Muscle layer of duodenum (tissue), 2 donors: ENCODE measurements at regions not wholly inside any gene's neighbourhood (a gene's known extent, or its start where the extent isn't known, plus 50 kb on each side); places are given as distances from the start of the nearest gene placed in this dataset.
"Not testable (repeated sequence)": the region's sequence is repeated elsewhere in the genome, so short reads cannot be mapped to it uniquely, and the experiment has no call there.

Source experiments
- H3K27ac ChIP-seq: one replicate; pipeline ENCODE4 v1.7.0; 2013; ENCODE audit warnings: mild to moderate bottlenecking, low read length
- H3K27me3 ChIP-seq: one replicate; pipeline ENCODE4 v1.7.0; 2013; ENCODE audit warnings: low read depth, mild to moderate bottlenecking, control low read depth, low read length
- H3K36me3 ChIP-seq, 2 donors: one replicate each; pipeline ENCODE4 v1.7.0; 2013; ENCODE audit warnings: low read length in 2 of 2, control low read depth in 1 of 2, mild to moderate bottlenecking in 1 of 2; ENCODE audit not compliant: insufficient read depth in 2 of 2, control insufficient read depth in 1 of 2
- H3K4me1 ChIP-seq, 2 donors: one replicate each; pipeline ENCODE4 v1.7.0; 2013; ENCODE audit warnings: low read length in 2 of 2, mild to moderate bottlenecking in 2 of 2, control low read depth in 1 of 2, moderate library complexity in 1 of 2; ENCODE audit not compliant: insufficient read depth in 2 of 2, control insufficient read depth in 1 of 2
- H3K4me3 ChIP-seq, 2 donors: one replicate each; pipeline ENCODE4 v1.7.0; 2013; ENCODE audit warnings: low read length in 2 of 2, low read depth in 1 of 2, mild to moderate bottlenecking in 1 of 2
- H3K9me3 ChIP-seq, 2 donors: one replicate each; pipeline ENCODE4 v1.7.0; 2013; ENCODE audit warnings: low read length in 2 of 2, control low read depth in 1 of 2, mild to moderate bottlenecking in 1 of 2; ENCODE audit not compliant: control insufficient read depth in 1 of 2
- donor health status: healthy.

DNA sequence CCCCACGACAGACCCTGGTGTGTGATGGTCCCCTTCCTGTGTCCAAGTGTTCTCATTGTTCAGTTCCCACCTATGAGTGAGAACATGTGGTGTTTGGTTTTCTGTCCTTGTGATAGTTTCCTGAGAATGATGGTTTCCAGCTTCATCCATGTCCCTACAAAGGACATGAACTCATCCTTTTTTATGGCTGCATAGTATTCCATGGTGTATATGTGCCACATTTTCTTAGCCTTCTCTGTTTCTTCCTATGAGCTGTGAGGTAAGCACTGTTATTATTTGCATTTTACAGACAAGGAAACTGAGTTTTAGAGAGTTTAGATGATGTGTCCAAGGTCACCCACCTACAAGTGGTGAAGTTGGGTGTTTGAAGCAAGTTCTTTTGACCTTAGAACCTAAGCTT lies 51.1 kb upstream of the BNC1 start:
- not testable (repeated sequence) for H3K27ac ChIP-seq, H3K27me3 ChIP-seq, H3K9me3 ChIP-seq

DNA sequence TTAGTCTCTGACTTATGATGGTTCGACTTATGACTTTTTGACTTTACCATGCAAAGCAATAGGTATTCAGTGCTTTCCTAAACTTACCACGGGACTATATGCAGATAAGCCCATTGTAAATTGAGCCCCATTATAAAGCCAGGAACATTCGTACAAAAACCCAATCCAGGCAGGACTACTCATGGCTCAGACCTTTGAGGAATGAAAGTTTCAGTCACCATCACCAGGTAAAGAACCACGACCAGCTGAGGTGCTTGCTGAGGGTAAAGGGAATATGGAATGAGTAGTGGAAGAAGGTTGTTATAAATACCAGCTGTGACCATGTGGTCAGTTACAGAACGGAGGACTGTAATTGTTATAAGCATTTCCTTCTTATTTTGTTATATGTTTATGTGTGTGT lies 54.9 kb upstream of the BNC1 start:
- Histone ChIP-seq H3K4me3 (no peak overlapping the region), H3K9me3 (no peaks in the 10 kb centered on the region), H3K27ac (no peak overlapping the region), H3K27me3 (no peaks in the 10 kb centered on the region), H3K36me3 (no peaks in the 10 kb centered on the region), H3K4me1 (no peaks in the 10 kb centered on the region)

More for the DNA sequence above, 51.1 kb upstream of the BNC1 start:
- not testable (repeated sequence) for H3K36me3 ChIP-seq, H3K4me3 ChIP-seq, H3K4me1 ChIP-seq

- Histone ChIP-seq H3K4me3 (no peak overlapping the region), H3K4me1 (no peaks in the 10 kb centered on the region), H3K36me3 (no peaks in the 10 kb centered on the region), H3K9me3 (no peaks in the 10 kb centered on the region), H3K27me3 (no peaks in the 10 kb centered on the region), H3K27ac (no peak overlapping the region)
These were observed 55.6 kb upstream of the BNC1 start for GRCh38 chr15:83340087-83340486.

GRCh38 chr15:83346342-83346741 lies 61.9 kb upstream of the BNC1 start:
- Histone ChIP-seq H3K4me1 (no peaks in the 10 kb centered on the region), H3K27ac (no peak overlapping the region), H3K9me3 (no peaks in the 10 kb centered on the region), H3K4me3 (no peak overlapping the region), H3K27me3 (no peaks in the 10 kb centered on the region), H3K36me3 (no peaks in the 10 kb centered on the region)

GRCh38 chr15:83352119-83352518 lies 67.7 kb upstream of the BNC1 start:
- H3K27me3 ChIP-seq: no peaks in the 10 kb centered on the region
- H3K4me3 ChIP-seq: no peak overlapping the region
- H3K4me1 ChIP-seq: no peaks in the 10 kb centered on the region
- H3K27ac ChIP-seq: no peak overlapping the region
- no peaks in the 10 kb centered on the region for H3K9me3 ChIP-seq
- H3K36me3 ChIP-seq: no peaks in the 10 kb centered on the region

DNA sequence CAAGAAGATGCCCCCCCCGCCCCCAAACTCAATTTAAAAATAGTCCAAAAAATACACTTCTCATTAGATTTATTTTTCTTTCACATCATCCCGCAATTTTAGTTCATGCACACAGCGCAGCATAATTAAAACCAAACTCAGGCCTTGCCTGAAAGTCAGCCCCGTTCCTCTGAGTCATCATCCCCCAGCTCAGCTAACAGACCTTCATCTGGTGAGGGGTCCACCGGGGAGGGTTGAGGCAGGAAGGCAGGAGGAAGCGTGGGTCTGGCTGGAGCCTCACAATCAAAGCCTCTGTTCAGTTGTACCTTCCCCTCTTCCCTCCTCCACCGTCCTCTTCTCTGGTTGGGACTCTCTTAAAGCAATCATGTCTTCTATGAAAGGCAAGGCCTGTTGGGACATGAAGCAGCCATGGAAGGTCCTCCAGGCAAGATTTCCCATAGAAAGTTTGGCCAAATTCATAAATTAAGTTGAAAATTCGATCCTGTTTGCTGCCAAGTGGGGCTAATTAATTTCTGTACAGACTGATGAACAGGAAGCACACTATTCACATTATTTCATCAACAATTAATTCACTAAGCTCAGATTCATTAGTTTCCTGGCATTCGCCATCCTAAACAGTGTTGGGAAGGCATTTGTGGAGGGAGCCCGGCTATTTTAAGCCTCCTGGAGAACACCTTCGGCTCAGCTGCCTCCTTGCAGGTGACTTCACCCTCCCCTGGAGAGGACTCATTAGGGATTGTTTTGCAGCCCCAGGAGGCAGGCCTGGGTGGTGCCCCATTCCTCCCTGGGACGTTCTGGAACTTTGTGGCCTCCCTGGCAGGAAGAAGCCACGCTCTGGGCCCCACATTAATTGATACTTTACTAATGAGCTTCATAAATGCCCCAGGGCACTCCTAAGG lies 72.3 kb upstream of the BNC1 start:
- H3K4me1 ChIP-seq: no peaks in the 10 kb centered on the region
- H3K27ac ChIP-seq: no peak overlapping the region
- no peaks in the 10 kb centered on the region for H3K27me3 ChIP-seq
- no peaks in the 10 kb centered on the region for H3K36me3 ChIP-seq
- H3K4me3 ChIP-seq: no peak overlapping the region
- H3K9me3 ChIP-seq: no peaks in the 10 kb centered on the region

DNA sequence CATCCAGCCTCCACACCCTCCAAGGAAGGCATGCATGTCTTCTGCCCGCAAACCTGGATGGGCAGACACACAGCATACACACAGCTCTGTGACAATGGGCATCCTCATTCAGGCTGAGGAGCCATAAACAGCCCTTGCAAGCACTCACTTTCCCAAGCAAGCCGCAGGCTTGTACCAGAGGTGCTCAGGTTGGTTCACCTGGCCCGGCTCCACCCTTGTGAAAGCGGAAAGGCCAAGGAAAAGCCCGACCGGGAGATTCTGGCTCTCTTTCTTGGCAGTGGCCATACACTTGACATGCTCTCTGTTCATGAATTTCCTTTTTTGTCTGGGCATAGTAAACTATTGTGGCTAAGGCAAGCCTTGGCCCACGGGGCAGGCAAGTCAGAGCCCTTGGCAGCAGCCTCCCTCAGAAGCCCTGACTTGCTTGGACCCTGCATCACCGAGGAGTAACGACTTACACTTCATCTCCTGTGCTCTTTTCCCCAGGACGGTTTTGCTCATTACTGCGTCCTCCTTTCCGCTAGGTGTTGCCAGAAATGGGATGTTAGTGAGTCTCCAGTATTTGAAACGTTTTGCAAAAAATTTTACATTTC lies 74.6 kb upstream of the BNC1 start:
- Histone ChIP-seq H3K27me3 (no peaks in the 10 kb centered on the region), H3K36me3 (no peaks in the 10 kb centered on the region), H3K4me1 (no peaks in the 10 kb centered on the region), H3K4me3 (no peak overlapping the region), H3K9me3 (no peaks in the 10 kb centered on the region), H3K27ac (no peak overlapping the region)

- Histone ChIP-seq H3K36me3 (no peaks in the 10 kb centered on the region), H3K27ac (no peak overlapping the region), H3K4me1 (peaks cover 0 to 6% of the 10 kb centered on the region in 2 donors), H3K4me3 (no peak overlapping the region), H3K27me3 (peaks cover 9% of the 10 kb centered on the region), H3K9me3 (no peaks in the 10 kb centered on the region)
These were observed 78.2 kb upstream of the BNC1 start for GRCh38 chr15:83362706-83363105.

GRCh38 chr15:83364501-83364900 lies 80.0 kb upstream of the BNC1 start:
- Histone ChIP-seq H3K4me1 (peaks cover 0 to 6% of the 10 kb centered on the region in 2 donors), H3K4me3 (no peak overlapping the region), H3K27ac (no peak overlapping the region), H3K36me3 (no peaks in the 10 kb centered on the region), H3K27me3 (peaks cover 9% of the 10 kb centered on the region), H3K9me3 (no peaks in the 10 kb centered on the region)

DNA sequence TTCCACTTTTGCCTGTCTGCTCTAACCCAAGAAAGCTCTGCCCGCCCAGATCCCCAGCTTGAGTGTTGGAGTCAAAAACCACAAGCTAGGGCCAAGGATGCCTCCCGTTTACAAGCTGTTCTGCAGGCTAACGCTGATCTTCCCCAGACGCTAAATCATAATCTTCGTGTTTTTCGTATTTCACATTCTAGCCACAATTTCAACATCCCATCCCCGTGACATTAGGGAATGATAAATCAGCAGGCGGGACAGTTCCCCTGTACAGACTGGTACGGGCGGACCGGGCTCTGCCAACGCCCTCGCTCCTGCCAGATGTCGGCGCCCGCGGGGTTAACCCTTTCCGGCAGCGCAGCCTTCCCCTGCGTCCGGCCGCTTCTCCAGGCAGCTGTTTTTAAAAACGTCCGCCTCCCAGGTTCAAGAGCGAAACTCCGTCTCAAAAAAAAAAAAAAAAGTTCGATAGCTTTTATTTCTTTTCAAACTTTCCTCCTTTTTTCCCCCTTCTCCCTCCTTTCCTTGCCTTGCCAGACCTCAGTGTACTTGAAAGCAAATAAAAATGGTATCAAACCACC lies 81.0 kb upstream of the BNC1 start:
- no peaks in the 10 kb centered on the region for H3K36me3 ChIP-seq
- no peaks in the 10 kb centered on the region for H3K9me3 ChIP-seq
- H3K27ac ChIP-seq: no peak overlapping the region
- peak overlapping the region; percentile 45 to 60 for H3K4me3 ChIP-seq
- peaks cover 0 to 6% of the 10 kb centered on the region in 2 donors for H3K4me1 ChIP-seq
- H3K27me3 ChIP-seq: peaks cover 9% of the 10 kb centered on the region

DNA sequence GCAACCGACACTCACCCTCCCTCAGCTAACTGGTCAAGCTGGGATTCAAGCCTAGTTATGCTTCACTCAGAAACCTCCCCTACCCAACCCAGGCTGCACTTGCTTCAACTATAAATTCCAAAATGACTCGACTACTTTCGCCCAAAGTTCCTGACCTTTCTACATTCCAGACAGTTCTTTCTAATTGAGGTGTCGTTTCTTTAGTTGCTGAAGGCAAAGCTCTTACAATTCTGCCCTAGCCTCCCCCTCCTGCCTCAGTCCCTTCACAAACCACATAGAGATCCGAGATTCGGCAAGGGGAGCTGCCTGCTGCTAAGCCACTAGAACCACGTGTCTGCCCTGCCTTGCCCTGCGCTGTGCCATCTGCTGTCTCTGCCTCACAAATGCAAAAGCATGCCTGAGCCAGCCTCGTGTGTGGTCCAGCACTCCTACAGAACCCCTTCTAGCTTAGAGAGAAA lies 74.7 kb upstream of the SH3GL3 start:
- Histone ChIP-seq H3K4me1 (no peaks in the 10 kb centered on the region), H3K27me3 (no peaks in the 10 kb centered on the region), H3K36me3 (no peaks in the 10 kb centered on the region), H3K4me3 (no peak overlapping the region), H3K27ac (no peak overlapping the region), H3K9me3 (no peaks in the 10 kb centered on the region)
